H9 (cell line): ENCODE measurements at regions not wholly inside any gene's neighbourhood (a gene's known extent, or its start where the extent isn't known, plus 50 kb on each side); places are given as distances from the start of the nearest gene placed in this dataset.

Experiments
- DNase-seq: peaks from one replicate; pipeline ENCODE4 v3.0.0-alpha.2; 2017
- H2AFZ ChIP-seq: one replicate; pipeline ENCODE4 v1.6.1; 2013; ENCODE audit warnings: mild to moderate bottlenecking, low read length, control low read depth, moderate library complexity
- H2AK5ac ChIP-seq: 2 replicates; pipeline ENCODE4 v1.6.1; 2013; ENCODE audit warnings: low read length, control low read depth, mixed read lengths; ENCODE audit not compliant: insufficient read length
- H2BK120ac ChIP-seq: one replicate; pipeline ENCODE4 v1.6.1; 2013; ENCODE audit warnings: low read depth, mild to moderate bottlenecking, low read length, control low read depth, inconsistent platforms; ENCODE audit not compliant: poor library complexity, severe bottlenecking
- H2BK12ac ChIP-seq: 2 replicates; pipeline ENCODE4 v1.6.1; 2013; ENCODE audit warnings: low read length, control low read depth, mixed read lengths, low read depth; ENCODE audit not compliant: insufficient read length
- H2BK15ac ChIP-seq: 2 replicates; pipeline ENCODE4 v1.6.1; 2013; ENCODE audit warnings: low read depth, low read length, control low read depth
- H2BK20ac ChIP-seq: one replicate; pipeline ENCODE4 v1.6.1; 2013; ENCODE audit warnings: low read depth, mild to moderate bottlenecking, low read length, control low read depth, inconsistent platforms; ENCODE audit not compliant: poor library complexity, severe bottlenecking
- H2BK5ac ChIP-seq: 2 replicates; pipeline ENCODE4 v1.6.1; 2013; ENCODE audit warnings: low read length, control low read depth, mixed read lengths; ENCODE audit not compliant: insufficient read length
- H3K14ac ChIP-seq: 2 replicates; pipeline ENCODE4 v1.6.1; 2013; ENCODE audit warnings: low read length, control low read depth; ENCODE audit not compliant: insufficient read depth
- H3K18ac ChIP-seq: 2 replicates; pipeline ENCODE4 v1.6.1; 2013; ENCODE audit warnings: low read depth, mild to moderate bottlenecking, mixed read lengths, low read length, control low read depth; ENCODE audit not compliant: insufficient read length
- H3K23ac ChIP-seq: 2 replicates; pipeline ENCODE4 v1.6.1; 2013; ENCODE audit warnings: low read length, control low read depth, mixed read lengths, low read depth; ENCODE audit not compliant: insufficient read length
- H3K23me2 ChIP-seq: 2 replicates; pipeline ENCODE4 v1.6.1; 2013; ENCODE audit warnings: low read depth, mild to moderate bottlenecking, mixed read lengths, low read length, control low read depth; ENCODE audit not compliant: insufficient read length, poor library complexity, severe bottlenecking
- H3K27ac ChIP-seq: 2 replicates; pipeline ENCODE4 v1.5.1; 2013; ENCODE audit warnings: low read length, control low read depth, mixed read lengths, low read depth; ENCODE audit not compliant: insufficient read length
- H3K27me3 ChIP-seq: 2 replicates; pipeline ENCODE4 v1.6.1; 2013; ENCODE audit warnings: low read length, control low read depth, inconsistent platforms; ENCODE audit not compliant: insufficient read depth
- H3K4ac ChIP-seq: 2 replicates; pipeline ENCODE4 v1.6.1; 2013; ENCODE audit warnings: low read depth, mild to moderate bottlenecking, control low read depth, inconsistent platforms, low read length, moderate library complexity
- H3K4me1 ChIP-seq: 2 replicates; pipeline ENCODE4 v1.6.1; 2013; ENCODE audit warnings: low read length, control low read depth, inconsistent platforms; ENCODE audit not compliant: insufficient read depth
- H3K4me2 ChIP-seq: 2 replicates; pipeline ENCODE4 v1.6.1; 2013; ENCODE audit warnings: low read length, control low read depth, mixed read lengths; ENCODE audit not compliant: insufficient read length, insufficient read depth
- H3K56ac ChIP-seq: 2 replicates; pipeline ENCODE4 v1.6.1; 2013; ENCODE audit warnings: low read depth, mild to moderate bottlenecking, mixed read lengths, low read length, control low read depth; ENCODE audit not compliant: insufficient read length
- H3K79me1 ChIP-seq: 2 replicates; pipeline ENCODE4 v1.6.1; 2013; ENCODE audit warnings: low read depth, mild to moderate bottlenecking, moderate library complexity, low read length, control low read depth, inconsistent platforms; ENCODE audit not compliant: insufficient read depth, poor library complexity, severe bottlenecking
- H3K79me2 ChIP-seq: 2 replicates; pipeline ENCODE4 v1.6.1; 2013; ENCODE audit warnings: low read length, control low read depth, inconsistent platforms; ENCODE audit not compliant: insufficient read depth
- H3K9ac ChIP-seq: 2 replicates; pipeline ENCODE4 v1.6.1; 2013; ENCODE audit warnings: low read length, control low read depth, mixed read lengths; ENCODE audit not compliant: insufficient read length; ENCODE audit errors: extremely low read depth
- H3K9me3 ChIP-seq: one replicate; pipeline ENCODE4 v1.6.1; 2013; ENCODE audit warnings: low read depth, low read length, inconsistent platforms; ENCODE audit not compliant: control insufficient read depth
- H3T11ph ChIP-seq: one replicate; pipeline ENCODE4 v1.6.1; 2013; ENCODE audit warnings: mild to moderate bottlenecking, low read length, control low read depth, inconsistent platforms
- H4K20me1 ChIP-seq: one replicate; pipeline ENCODE4 v1.6.1; 2013; ENCODE audit not compliant: control insufficient read depth, insufficient read length, insufficient read depth
- H4K5ac ChIP-seq: 2 replicates; pipeline ENCODE4 v1.6.1; 2013; ENCODE audit warnings: low read depth, mild to moderate bottlenecking, mixed read lengths, low read length, control low read depth; ENCODE audit not compliant: insufficient read length
- H4K8ac ChIP-seq: replicated peaks from 2 replicates; pipeline ENCODE4 v1.6.1; 2013; ENCODE audit warnings: low read length, control low read depth, mixed read lengths, low read depth; ENCODE audit not compliant: insufficient read length
- H4K91ac ChIP-seq: 2 replicates; pipeline ENCODE4 v1.6.1; 2013; ENCODE audit warnings: low read depth, mild to moderate bottlenecking, moderate library complexity, mixed read lengths, low read length, control low read depth; ENCODE audit not compliant: insufficient read length
- H3K27ac Mint-ChIP-seq, 3 experiments: 2 replicates in 2 of 3; 3 replicates in 1 of 3; pipeline ENCODE4 v1.8.0; 2020 to 2021; ENCODE audit warnings: mixed read lengths in 3 of 3, mild to moderate bottlenecking in 1 of 3, moderate library complexity in 1 of 3
- H3K27me3 Mint-ChIP-seq: 2 replicates; pipeline ENCODE4 v1.8.0; 2021; ENCODE audit warnings: low read depth, mild to moderate bottlenecking, moderate library complexity, mixed read lengths
- H3K36me3 Mint-ChIP-seq, 3 experiments: 2 replicates in 2 of 3; 3 replicates in 1 of 3; pipeline ENCODE4 v1.8.0; 2020 to 2021; ENCODE audit warnings: low read depth in 3 of 3, mixed read lengths in 3 of 3; ENCODE audit not compliant: insufficient read depth in 1 of 3
- H3K4me1 Mint-ChIP-seq, 2 experiments: 2 replicates each; pipeline ENCODE4 v1.8.0; 2020; ENCODE audit warnings: mixed read lengths in 2 of 2
- H3K4me3 Mint-ChIP-seq, 2 experiments: 2 replicates in 1 of 2; 3 replicates in 1 of 2; pipeline ENCODE4 v1.8.0; 2020 to 2021; ENCODE audit warnings: mild to moderate bottlenecking in 2 of 2, mixed read lengths in 2 of 2, moderate library complexity in 1 of 2
- H3K9me3 Mint-ChIP-seq, 2 experiments: 2 replicates in 1 of 2; 3 replicates in 1 of 2; pipeline ENCODE4 v1.8.0; 2020; ENCODE audit warnings: mild to moderate bottlenecking in 2 of 2, mixed read lengths in 2 of 2, moderate library complexity in 1 of 2
- WGBS: extraction: QIAGEN DNeasy Blood & Tissue Kit; methylation state at CpG from one replicate; pipeline ENCODE4 v1.1.7; 2013; ENCODE audit warnings: missing lambda C conversion rate, low lambda C conversion rate, mixed read lengths; ENCODE audit not compliant: insufficient read length; ENCODE audit errors: extremely low coverage; 5-methylcytosine and 5-hydroxymethylcytosine counted together
- TF ChIP-seq, protein P1 (sequence below): fragments of 200-600 bp; sonication (generic); conservative IDR thresholded peaks from 3 replicates; pipeline ENCODE4 v1.8.0; 2021; ENCODE audit warnings: antibody characterized with exemption, mild to moderate bottlenecking

DNA sequence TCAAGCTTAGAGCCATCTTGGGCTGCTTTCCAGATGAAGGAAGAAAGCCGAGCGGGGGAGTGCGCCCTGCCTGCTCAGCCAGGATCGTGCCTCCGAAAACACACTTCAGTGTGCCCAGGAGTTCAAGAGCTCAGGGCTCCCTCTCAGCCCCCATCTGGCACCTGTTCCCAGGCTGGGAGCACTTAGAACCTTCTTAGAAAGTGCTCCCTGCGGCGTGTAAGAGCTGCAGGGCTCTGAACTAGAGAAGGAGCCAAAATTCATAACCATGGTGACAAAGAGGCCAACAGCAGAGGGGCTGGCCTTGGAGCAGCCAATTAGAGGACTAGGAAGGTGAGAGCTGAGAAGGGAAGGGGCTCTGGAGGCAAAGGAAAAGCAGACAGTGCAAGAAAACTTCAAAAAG lies 59.0 kb upstream of the TNRC6C start:
- Histone ChIP-seq H3K9ac (no peak overlapping the region), H4K8ac (no peak overlapping the region), H3K14ac (no peak overlapping the region), H4K5ac (no peak overlapping the region), H2AK5ac (no peak overlapping the region), H3K18ac (no peak overlapping the region), H2BK12ac (no peak overlapping the region), H3K56ac (no peak overlapping the region), H3K23ac (no peak overlapping the region), H3K79me1 (no peaks in the 10 kb centered on the region), H4K91ac (no peak overlapping the region), H2BK15ac (no peak overlapping the region), H3K9me3 (no peaks in the 10 kb centered on the region), H3T11ph (no peak overlapping the region), H3K4ac (no peak overlapping the region), H2BK20ac (no peak overlapping the region), H2AFZ (no peak overlapping the region), H4K20me1 (no peaks in the 10 kb centered on the region), H3K4me1 (no peaks in the 10 kb centered on the region), H3K4me2 (no peak overlapping the region), H3K27ac (no peak overlapping the region), H3K27me3 (no peaks in the 10 kb centered on the region), H2BK5ac (no peak overlapping the region), H3K79me2 (no peaks in the 10 kb centered on the region), H3K23me2 (no peaks in the 10 kb centered on the region), H2BK120ac (no peak overlapping the region)
- no peak for DNase-seq
- H3K4me1 Mint-ChIP-seq = peaks cover 0 to 6% of the 10 kb centered on the region in 2 experiments; a peak in 3 of 4 replicates
- no peaks in the 10 kb centered on the region; a peak in 1 of 7 replicates for H3K36me3 Mint-ChIP-seq
- H3K4me3 Mint-ChIP-seq = no peak overlapping the region
- H3K27me3 Mint-ChIP-seq = peaks cover 3% of the 10 kb centered on the region
- no CpG with 5 or more reads among the region's 7 CpGs for WGBS
- TF ChIP-seq, protein P1, sequence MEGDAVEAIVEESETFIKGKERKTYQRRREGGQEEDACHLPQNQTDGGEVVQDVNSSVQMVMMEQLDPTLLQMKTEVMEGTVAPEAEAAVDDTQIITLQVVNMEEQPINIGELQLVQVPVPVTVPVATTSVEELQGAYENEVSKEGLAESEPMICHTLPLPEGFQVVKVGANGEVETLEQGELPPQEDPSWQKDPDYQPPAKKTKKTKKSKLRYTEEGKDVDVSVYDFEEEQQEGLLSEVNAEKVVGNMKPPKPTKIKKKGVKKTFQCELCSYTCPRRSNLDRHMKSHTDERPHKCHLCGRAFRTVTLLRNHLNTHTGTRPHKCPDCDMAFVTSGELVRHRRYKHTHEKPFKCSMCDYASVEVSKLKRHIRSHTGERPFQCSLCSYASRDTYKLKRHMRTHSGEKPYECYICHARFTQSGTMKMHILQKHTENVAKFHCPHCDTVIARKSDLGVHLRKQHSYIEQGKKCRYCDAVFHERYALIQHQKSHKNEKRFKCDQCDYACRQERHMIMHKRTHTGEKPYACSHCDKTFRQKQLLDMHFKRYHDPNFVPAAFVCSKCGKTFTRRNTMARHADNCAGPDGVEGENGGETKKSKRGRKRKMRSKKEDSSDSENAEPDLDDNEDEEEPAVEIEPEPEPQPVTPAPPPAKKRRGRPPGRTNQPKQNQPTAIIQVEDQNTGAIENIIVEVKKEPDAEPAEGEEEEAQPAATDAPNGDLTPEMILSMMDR = no peak
- H3K9me3 Mint-ChIP-seq = no peaks in the 10 kb centered on the region
- no peak overlapping the region for H3K27ac Mint-ChIP-seq
